HL-60 (cell line): ENCODE measurements at regions not wholly inside any gene's neighbourhood (a gene's known extent, or its start where the extent isn't known, plus 50 kb on each side); places are given as distances from the start of the nearest gene placed in this dataset.

Experiments
- REST ChIP-seq: IDR thresholded peaks from 2 replicates; pipeline ENCODE4 v1.6.1; 2012; ENCODE audit warnings: low read depth; ENCODE audit not compliant: insufficient replicate concordance
- TF ChIP-seq, protein P1 (sequence below): IDR thresholded peaks from one replicate; pipeline ENCODE4 v1.5.1; 2011; ENCODE audit warnings: low read length, control low read depth, inconsistent platforms; ENCODE audit not compliant: insufficient read depth

GRCh38 chr9:94166976-94167346, 82.7 kb downstream of the PTPDC1 start:
- TF ChIP-seq, protein P1, sequence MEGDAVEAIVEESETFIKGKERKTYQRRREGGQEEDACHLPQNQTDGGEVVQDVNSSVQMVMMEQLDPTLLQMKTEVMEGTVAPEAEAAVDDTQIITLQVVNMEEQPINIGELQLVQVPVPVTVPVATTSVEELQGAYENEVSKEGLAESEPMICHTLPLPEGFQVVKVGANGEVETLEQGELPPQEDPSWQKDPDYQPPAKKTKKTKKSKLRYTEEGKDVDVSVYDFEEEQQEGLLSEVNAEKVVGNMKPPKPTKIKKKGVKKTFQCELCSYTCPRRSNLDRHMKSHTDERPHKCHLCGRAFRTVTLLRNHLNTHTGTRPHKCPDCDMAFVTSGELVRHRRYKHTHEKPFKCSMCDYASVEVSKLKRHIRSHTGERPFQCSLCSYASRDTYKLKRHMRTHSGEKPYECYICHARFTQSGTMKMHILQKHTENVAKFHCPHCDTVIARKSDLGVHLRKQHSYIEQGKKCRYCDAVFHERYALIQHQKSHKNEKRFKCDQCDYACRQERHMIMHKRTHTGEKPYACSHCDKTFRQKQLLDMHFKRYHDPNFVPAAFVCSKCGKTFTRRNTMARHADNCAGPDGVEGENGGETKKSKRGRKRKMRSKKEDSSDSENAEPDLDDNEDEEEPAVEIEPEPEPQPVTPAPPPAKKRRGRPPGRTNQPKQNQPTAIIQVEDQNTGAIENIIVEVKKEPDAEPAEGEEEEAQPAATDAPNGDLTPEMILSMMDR, result no peak
- no peak for TF ChIP-seq REST
